Activated naive CD8-positive, alpha-beta T cell (primary cell): ENCODE measurements at regions not wholly inside any gene's neighbourhood (a gene's known extent, or its start where the extent isn't known, plus 50 kb on each side); places are given as distances from the start of the nearest gene placed in this dataset.
"Not testable (repeated sequence)": the region's sequence is repeated elsewhere in the genome, so short reads cannot be mapped to it uniquely, and the experiment has no call there.

Experiments used
- H3K27ac Mint-ChIP-seq: one replicate; pipeline ENCODE4 v1.8.0; 2021; ENCODE audit warnings: mixed read lengths
- H3K27me3 Mint-ChIP-seq: one replicate; pipeline ENCODE4 v1.8.0; 2021; ENCODE audit warnings: mixed read lengths
- H3K36me3 Mint-ChIP-seq: one replicate; pipeline ENCODE4 v1.8.0; 2021; ENCODE audit warnings: mixed read lengths
- H3K4me1 Mint-ChIP-seq: one replicate; pipeline ENCODE4 v1.8.0; 2021; ENCODE audit warnings: low read depth, mixed read lengths
- H3K4me3 Mint-ChIP-seq: one replicate; pipeline ENCODE4 v1.8.0; 2021; ENCODE audit warnings: mild to moderate bottlenecking, mixed read lengths
- H3K9me3 Mint-ChIP-seq: one replicate; pipeline ENCODE4 v1.8.0; 2021; ENCODE audit warnings: low read depth, mixed read lengths

DNA sequence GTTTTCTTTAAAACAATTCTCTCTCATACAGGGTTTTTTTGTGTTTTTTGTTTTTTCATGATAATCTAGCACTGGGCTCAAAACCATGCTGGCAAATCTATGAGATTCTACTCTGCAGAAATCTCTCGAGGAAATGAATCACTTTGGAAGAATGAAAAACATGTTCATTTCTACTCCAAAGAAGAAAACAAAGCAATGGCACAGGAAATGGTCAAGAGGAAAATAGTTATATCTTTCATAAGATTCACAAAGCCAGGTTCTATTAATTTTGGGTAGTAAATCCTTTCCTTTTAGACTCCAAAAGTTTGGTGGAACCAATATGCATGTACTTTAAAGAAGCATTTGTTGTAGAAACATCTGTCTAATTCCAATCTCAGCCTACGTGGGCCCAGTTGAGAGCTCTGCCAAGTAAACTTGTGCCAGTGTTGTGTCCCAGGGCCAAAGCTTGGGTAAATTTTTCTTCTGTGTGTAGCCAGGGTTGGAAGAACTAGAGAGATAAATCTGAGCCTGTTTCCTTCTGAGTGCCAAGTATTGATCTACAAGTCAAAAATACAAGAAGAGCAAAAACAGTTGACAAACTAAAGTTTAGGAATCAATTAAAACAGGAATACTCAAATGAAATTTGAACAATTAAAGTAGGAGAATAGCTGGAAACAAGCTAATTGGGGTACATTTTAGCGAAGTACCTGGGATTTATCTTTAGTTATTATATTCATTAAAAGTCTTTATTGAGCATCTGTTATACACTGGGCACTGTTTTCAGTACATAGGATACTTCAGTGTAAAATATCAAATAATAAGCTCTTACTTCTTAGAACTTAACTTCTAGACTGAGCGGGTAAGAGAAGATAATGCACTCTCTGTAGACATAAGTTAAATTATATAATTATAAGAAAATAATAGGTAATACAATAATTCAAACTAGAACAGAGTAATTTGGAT is 657.5 kb upstream of the NECTIN3 start:
- H3K27ac Mint-ChIP-seq = no peak overlapping the region
- H3K36me3 Mint-ChIP-seq = no peaks in the 10 kb centered on the region
- H3K4me3 Mint-ChIP-seq = no peak overlapping the region
- no peaks in the 10 kb centered on the region for H3K4me1 Mint-ChIP-seq
- H3K9me3 Mint-ChIP-seq = no peaks in the 10 kb centered on the region
- peaks cover 3% of the 10 kb centered on the region for H3K27me3 Mint-ChIP-seq

DNA sequence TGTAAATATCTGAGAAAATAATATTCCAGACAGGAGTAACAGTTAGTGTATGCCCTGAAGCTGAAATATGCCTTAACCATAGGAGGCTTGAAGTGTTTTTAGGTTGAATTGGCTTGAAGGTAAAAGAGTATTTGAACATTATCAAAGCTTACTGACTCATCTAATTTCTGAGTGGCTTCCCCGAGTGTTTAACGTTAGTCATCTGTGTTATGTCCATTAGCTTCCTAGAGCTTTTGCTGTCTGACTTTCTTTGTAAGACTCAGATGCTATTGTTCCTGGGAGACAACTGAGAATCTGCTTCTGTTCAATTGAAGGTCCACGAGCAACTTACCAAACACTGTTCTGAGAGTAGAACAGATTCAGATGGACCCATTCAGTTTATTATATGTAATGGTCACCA is 656.8 kb upstream of the NECTIN3 start:
- Mint-ChIP-seq H3K27me3 (peaks cover 3% of the 10 kb centered on the region), H3K4me3 (no peak overlapping the region), H3K36me3 (no peaks in the 10 kb centered on the region), H3K4me1 (no peaks in the 10 kb centered on the region), H3K27ac (no peak overlapping the region), H3K9me3 (no peaks in the 10 kb centered on the region)

DNA sequence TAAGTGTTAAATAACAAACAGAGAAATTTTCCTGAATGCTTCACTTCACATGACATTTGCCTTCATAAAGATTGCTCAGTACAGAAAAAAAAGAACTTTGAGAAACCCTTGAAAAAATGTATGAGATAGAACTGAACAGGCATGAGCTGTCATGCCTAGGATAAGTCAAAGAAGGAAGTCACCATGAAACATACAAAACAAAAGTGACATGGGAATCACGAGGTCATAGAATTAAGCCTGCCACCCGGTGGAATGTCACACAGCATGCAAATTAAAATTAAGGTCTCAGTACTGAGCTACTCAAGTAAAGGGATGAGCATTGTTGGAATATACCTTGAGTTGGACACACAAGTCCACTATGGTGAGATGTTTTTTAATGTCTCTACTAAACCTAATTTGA is 652.5 kb upstream of the NECTIN3 start:
- Mint-ChIP-seq H3K4me1 (no peaks in the 10 kb centered on the region), H3K27ac (no peak overlapping the region), H3K9me3 (no peaks in the 10 kb centered on the region), H3K4me3 (no peak overlapping the region), H3K36me3 (no peaks in the 10 kb centered on the region), H3K27me3 (no peaks in the 10 kb centered on the region)

DNA sequence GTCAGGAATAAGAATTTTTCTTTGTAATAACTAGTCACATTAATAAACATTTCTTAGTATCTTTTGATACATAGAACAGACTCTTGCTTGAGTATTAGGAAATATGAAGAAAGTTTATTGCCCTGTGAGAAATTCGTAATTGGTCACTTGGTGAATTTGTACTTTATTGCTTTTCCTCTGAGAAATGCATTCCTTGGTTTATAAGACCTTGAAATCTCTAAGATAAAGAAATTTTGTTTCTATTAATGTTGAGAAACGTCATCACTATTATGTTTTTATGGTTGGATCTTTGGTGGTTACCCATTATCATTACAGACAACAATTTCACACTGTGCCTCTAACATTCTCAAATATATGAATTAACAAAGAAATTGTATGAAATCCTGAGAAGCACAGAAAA is 652.0 kb upstream of the NECTIN3 start:
- no peaks in the 10 kb centered on the region for H3K9me3 Mint-ChIP-seq
- H3K36me3 Mint-ChIP-seq = no peaks in the 10 kb centered on the region
- no peaks in the 10 kb centered on the region for H3K4me1 Mint-ChIP-seq
- H3K27ac Mint-ChIP-seq = no peak overlapping the region
- H3K4me3 Mint-ChIP-seq = no peak overlapping the region
- no peaks in the 10 kb centered on the region for H3K27me3 Mint-ChIP-seq

DNA sequence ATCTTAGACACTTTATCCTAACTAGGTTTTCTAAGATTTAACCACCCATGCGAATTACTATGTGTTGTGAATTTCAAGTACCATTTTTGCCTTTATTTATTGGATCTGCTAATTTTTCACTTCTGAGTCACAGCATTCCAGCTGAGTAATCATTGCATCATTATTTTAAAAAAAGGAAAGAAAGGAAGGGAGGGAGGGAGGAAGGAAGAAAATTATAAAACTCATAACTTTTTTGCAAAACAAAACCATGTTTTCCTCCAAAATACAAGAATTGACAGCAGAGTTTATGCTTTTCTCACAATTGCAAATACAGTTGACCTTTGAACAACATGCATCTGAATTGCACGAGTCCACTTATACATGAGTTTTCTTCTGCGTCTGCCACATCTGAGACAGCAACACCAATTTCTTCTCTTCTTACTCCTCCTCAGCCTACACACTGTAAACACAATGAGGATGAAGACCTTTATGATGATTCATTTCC is 651.4 kb upstream of the NECTIN3 start:
- H3K9me3 Mint-ChIP-seq = no peaks in the 10 kb centered on the region
- no peaks in the 10 kb centered on the region for H3K27me3 Mint-ChIP-seq
- H3K36me3 Mint-ChIP-seq = no peaks in the 10 kb centered on the region
- no peak overlapping the region for H3K4me3 Mint-ChIP-seq
- H3K27ac Mint-ChIP-seq = no peak overlapping the region
- no peaks in the 10 kb centered on the region for H3K4me1 Mint-ChIP-seq

DNA sequence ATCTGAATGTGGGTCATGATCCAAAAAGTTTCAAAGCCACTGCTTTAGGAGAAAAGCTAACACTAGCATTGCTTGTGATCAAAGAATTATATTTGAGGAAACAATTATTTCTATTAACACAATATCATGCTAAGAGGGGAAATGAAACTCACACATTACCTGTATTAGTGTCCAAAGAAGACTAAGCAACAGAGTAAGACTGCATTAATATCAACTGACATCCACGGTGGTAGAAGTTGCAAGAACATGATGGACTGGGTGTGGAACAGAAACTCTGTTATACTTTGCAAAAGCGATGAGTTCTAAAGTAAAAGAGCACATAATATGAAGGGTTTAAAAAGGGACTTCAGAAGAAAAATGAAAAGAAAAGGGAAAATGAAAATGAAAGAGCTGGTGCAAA is 648.3 kb upstream of the NECTIN3 start:
- Mint-ChIP-seq H3K27ac (no peak overlapping the region), H3K27me3 (no peaks in the 10 kb centered on the region), H3K9me3 (no peaks in the 10 kb centered on the region), H3K4me3 (no peak overlapping the region), H3K36me3 (no peaks in the 10 kb centered on the region), H3K4me1 (no peaks in the 10 kb centered on the region)

DNA sequence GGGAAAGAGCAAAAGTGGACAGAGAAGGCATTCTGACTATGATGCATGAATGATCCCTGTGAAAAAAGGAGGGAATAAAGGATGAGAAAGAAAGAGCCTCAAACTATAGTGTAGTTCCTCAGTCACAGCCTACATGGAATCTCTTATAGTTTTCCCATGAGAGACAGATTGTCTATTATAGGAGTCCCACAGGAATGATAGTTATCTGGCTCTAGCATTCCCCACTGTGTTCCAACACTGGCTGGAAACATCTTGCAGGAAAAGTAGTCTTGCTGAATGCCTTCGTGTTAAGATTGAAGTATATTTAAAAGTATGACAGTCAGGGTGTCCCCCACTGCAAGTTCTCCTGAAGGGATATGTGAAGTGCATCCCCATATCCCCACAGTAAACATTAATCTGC is 641.5 kb upstream of the NECTIN3 start:
- Mint-ChIP-seq H3K9me3 (no peaks in the 10 kb centered on the region), H3K27me3 (no peaks in the 10 kb centered on the region), H3K27ac (no peak overlapping the region), H3K36me3 (no peaks in the 10 kb centered on the region), H3K4me1 (no peaks in the 10 kb centered on the region), H3K4me3 (no peak overlapping the region)

DNA sequence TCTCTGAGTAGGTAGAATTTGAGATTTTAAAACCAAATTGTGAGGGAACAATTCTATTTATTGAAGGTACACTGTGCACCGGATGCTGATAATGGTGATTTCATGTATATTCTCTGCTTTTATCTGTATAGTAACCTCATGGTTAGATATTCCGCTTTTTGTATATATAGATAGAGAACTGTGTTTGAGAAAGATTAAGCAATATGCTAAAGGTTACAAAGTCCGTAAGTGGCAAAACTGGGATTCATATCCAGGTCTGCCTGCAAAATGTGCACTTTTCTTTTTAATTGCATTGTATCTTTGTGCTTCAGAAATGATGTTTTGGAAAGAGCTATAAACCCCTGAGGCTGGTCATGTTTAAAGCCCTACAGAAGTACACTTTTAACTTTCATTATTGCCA is 635.4 kb upstream of the NECTIN3 start:
- Mint-ChIP-seq H3K4me3 (no peak overlapping the region), H3K27me3 (peaks cover 4% of the 10 kb centered on the region), H3K9me3 (no peaks in the 10 kb centered on the region), H3K4me1 (no peaks in the 10 kb centered on the region), H3K36me3 (no peaks in the 10 kb centered on the region), H3K27ac (no peak overlapping the region)

DNA sequence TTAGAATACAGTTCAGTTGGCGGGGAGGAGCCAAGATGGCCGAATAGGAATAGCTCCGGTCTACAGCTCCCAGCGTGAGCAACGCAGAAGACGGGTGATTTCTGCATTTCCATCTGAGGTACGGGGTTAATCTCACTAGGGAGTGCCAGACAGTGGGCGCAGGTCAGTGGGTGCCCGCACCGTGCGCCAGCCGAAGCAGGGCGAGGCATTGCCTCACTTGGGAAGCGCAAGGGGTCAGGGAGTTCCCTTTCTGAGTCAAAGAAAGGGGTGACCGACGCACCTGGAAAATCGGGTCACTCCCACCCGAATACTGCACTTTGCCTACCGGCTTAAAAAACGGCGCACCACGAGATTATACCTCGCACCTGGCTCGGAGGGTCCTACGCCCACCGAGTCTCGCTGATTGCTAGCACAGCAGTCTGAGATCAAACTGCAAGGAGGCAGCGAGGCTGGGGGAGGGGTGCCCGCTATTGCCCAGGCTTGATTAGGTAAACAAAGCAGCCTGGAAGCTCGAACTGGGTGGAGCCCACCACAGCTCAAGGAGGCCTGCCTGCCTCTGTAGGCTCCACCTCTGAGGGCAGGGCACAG is 631.5 kb upstream of the NECTIN3 start:
- not testable (repeated sequence) for H3K4me1 Mint-ChIP-seq, H3K36me3 Mint-ChIP-seq, H3K4me3 Mint-ChIP-seq, H3K9me3 Mint-ChIP-seq, H3K27ac Mint-ChIP-seq, H3K27me3 Mint-ChIP-seq

DNA sequence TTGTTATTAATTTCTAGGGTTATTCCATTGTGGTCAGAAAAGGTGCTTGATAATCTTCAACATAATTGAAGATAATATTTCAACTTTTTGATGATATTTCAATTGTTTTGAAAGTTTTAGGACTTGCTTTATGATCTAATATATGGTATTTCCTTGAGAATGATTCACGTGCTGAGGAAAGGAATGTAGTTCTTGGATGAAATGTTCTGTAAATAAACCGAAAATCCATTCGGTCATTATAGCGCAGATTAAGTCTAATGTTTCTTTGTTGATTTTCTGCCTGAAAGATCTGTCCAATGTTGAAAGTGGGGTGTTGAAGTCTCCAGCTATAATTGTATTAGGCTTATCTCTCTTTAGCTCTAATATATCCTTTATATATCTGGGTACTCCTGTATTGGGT is 617.5 kb upstream of the NECTIN3 start:
- H3K27me3 Mint-ChIP-seq = no peaks in the 10 kb centered on the region
- no peaks in the 10 kb centered on the region for H3K9me3 Mint-ChIP-seq
- no peak overlapping the region for H3K27ac Mint-ChIP-seq
- H3K36me3 Mint-ChIP-seq = no peaks in the 10 kb centered on the region
- no peak overlapping the region for H3K4me3 Mint-ChIP-seq
- no peaks in the 10 kb centered on the region for H3K4me1 Mint-ChIP-seq

DNA sequence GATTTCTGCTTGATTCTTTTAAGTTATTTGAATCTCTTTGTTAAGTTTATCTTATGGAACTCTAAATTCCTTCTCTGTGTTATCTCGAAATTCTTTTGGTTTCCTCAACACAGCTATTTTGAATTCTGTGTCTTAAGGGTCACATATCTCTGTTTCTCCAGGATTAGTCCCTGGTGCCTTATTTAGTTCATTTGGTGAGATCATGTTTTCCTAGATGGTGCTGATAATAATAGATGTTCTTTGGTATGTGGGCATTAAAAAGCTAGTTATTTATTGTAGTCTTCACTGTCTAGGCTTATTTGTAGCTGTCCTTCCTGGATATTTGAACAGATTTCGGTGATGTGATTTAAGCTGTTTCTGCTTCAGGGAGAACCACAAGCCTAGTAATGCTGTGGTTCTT is 615.6 kb upstream of the NECTIN3 start:
- no peak overlapping the region for H3K4me3 Mint-ChIP-seq
- no peak overlapping the region for H3K27ac Mint-ChIP-seq
- H3K36me3 Mint-ChIP-seq = no peaks in the 10 kb centered on the region
- no peaks in the 10 kb centered on the region for H3K27me3 Mint-ChIP-seq
- H3K9me3 Mint-ChIP-seq = no peaks in the 10 kb centered on the region
- no peaks in the 10 kb centered on the region for H3K4me1 Mint-ChIP-seq

DNA sequence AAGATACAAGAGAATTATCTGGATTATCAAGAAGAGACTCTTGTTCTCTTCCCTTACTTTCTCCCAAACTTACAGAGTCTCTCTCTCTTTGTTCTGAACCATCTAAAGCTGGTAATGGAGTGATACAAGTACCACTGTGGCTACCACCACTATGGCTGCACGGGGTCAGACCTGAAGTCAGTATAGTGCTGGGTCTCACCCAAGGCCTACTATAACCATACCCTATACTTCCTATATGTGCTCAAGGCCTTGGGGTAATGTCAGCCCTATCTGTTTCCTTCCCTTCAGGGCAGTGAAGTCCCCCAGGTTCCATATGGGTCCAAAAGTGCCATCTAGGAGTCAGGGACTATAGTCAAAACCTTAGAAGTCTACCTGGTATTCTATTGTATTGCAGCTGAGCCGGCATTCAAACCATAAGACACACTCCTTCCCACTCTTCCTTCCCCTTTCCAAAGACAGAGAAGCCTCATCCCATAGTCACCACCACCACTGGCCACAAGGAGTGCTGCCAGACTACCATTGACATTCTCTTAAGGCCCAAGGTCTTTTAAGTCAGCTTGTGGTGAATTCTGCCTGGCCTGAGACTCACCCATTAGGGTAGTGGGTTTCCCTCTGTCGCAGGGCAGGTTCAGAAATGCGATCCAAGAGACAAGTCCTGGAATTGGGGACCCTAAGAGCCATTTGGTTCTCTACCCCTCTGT is 615.0 kb upstream of the NECTIN3 start:
- no peaks in the 10 kb centered on the region for H3K4me1 Mint-ChIP-seq
- peaks cover under 1% of the 10 kb centered on the region for H3K27me3 Mint-ChIP-seq
- no peaks in the 10 kb centered on the region for H3K9me3 Mint-ChIP-seq
- no peak overlapping the region for H3K4me3 Mint-ChIP-seq
- H3K27ac Mint-ChIP-seq = no peak overlapping the region
- no peaks in the 10 kb centered on the region for H3K36me3 Mint-ChIP-seq

DNA sequence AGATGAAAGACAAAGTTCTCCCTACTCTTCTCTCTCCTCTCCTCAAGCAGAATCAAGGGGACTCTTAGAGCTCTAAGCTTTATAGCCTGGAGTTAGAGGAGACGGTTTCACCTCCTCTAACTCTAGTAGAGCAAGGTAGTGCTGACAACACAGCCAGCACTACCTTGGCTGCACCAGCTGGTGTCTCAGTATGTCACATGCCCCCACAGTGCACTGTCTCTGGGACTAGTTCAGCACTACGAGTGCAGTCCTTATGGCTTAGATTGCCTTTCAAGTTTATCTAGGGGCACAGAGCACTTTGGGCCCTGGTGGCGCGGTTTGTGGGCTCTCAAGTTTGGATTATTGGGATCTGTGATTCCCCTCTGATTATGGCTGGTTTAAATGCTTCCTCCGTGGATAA is 614.1 kb upstream of the NECTIN3 start:
- Mint-ChIP-seq H3K27ac (no peak overlapping the region), H3K36me3 (no peaks in the 10 kb centered on the region), H3K9me3 (no peaks in the 10 kb centered on the region), H3K27me3 (peaks cover 1% of the 10 kb centered on the region), H3K4me1 (no peaks in the 10 kb centered on the region), H3K4me3 (no peak overlapping the region)

DNA sequence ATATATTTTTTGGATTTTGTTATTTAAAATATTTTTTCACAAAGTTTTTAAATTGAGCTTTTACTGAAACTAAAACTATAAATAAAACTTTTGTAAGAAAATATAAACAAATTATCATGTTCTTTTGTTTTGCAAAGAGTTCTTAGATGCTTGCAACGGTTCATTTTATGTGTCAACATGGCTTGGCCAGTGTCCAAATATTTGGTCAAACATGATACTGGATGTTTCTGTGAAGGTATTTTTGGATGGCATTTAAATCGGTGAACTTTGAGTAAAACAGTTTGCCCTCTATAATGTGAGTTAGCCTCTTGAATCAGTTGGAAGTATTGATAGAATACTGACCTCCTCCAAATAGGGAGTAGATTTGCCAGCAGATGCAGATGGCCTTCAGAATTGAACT is 612.6 kb upstream of the NECTIN3 start:
- Mint-ChIP-seq H3K27ac (no peak overlapping the region), H3K27me3 (peaks cover 2% of the 10 kb centered on the region), H3K4me1 (no peaks in the 10 kb centered on the region), H3K9me3 (no peaks in the 10 kb centered on the region), H3K36me3 (no peaks in the 10 kb centered on the region), H3K4me3 (no peak overlapping the region)

DNA sequence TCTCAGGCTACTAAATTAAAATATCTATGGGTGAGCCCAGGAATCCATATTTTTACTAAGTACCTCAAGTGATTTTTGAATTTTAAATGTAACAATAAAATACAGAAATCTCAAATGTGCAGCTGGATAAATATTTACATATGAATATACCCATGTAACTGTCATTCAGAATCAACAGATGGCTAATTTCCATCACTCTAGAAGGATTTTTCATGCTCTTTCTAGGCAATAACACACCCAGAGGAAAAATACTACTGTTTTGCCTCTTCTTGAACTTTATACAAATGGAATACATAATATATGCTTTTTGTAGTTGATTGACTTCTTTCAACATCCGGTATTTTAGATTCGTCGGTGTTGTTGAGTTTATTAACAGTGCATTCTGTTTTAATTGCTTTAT is 601.3 kb upstream of the NECTIN3 start:
- H3K27me3 Mint-ChIP-seq = peaks cover 7% of the 10 kb centered on the region
- H3K4me3 Mint-ChIP-seq = no peak overlapping the region
- H3K36me3 Mint-ChIP-seq = no peaks in the 10 kb centered on the region
- no peaks in the 10 kb centered on the region for H3K4me1 Mint-ChIP-seq
- H3K27ac Mint-ChIP-seq = no peak overlapping the region
- no peaks in the 10 kb centered on the region for H3K9me3 Mint-ChIP-seq
